HFF-Myc (cell line): ENCODE measurements at regions not wholly inside any gene's neighbourhood (a gene's known extent, or its start where the extent isn't known, plus 50 kb on each side); places are given as distances from the start of the nearest gene placed in this dataset.

ENCODE experiments used
- DNase-seq: peaks from one replicate; pipeline ENCODE4 v3.0.0-alpha.2; 2011; ENCODE audit warnings: low read depth; ENCODE audit errors: extremely low read depth
- H3K4me3 ChIP-seq: replicated peaks from 2 replicates; pipeline ENCODE4 v1.5.1; 2011; ENCODE audit warnings: low read depth, mild to moderate bottlenecking, control low read depth, low read length
- TF ChIP-seq, protein P1 (sequence below): IDR thresholded peaks from 2 replicates; pipeline ENCODE4 v1.5.1; 2012; ENCODE audit warnings: mild to moderate bottlenecking, low read depth, low read length, control low read depth; ENCODE audit errors: missing control alignments

DNA sequence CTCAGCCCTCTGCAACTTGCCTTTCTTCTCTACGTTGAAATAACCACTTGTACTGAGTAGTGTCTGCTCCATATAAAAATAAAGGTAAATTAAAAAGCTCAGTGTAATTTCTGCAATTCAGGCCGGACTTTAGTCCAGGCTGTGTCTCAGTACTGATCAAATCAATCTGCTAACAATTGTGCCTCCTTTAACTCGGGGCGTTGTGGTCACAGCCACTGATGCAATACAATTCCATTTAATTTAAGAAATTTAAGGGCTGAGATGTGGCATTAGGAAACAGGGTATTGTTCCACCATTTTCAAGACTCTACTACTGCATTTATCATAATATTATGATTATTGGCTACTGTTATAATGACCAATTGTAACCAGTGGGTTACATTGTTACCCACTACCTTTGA, 60.0 kb upstream of the NPAS2 start:
- H3K4me3 ChIP-seq: no peak overlapping the region
- TF ChIP-seq, protein P1, sequence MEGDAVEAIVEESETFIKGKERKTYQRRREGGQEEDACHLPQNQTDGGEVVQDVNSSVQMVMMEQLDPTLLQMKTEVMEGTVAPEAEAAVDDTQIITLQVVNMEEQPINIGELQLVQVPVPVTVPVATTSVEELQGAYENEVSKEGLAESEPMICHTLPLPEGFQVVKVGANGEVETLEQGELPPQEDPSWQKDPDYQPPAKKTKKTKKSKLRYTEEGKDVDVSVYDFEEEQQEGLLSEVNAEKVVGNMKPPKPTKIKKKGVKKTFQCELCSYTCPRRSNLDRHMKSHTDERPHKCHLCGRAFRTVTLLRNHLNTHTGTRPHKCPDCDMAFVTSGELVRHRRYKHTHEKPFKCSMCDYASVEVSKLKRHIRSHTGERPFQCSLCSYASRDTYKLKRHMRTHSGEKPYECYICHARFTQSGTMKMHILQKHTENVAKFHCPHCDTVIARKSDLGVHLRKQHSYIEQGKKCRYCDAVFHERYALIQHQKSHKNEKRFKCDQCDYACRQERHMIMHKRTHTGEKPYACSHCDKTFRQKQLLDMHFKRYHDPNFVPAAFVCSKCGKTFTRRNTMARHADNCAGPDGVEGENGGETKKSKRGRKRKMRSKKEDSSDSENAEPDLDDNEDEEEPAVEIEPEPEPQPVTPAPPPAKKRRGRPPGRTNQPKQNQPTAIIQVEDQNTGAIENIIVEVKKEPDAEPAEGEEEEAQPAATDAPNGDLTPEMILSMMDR: no peak
- no peak for DNase-seq

DNA sequence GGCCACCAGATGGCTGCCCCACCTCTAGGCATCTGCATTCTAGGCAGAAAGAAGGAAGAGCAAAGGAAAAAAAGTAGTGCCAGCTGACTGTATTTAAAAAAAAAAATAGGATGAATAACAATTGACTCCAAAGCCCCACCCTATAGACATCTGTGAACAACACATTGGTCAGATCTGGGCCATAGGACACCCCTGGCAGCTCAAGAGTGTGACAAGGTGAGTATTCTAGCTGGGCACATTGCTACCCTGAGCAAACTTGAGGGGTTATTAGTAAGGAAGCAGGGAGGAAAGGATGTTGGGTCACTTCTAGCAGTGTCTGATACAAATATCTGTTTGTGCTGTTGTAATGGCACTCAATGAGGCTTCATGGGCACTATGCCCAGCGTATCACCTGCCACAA, 58.6 kb upstream of the NPAS2 start:
- TF ChIP-seq, protein P1: no peak

DNA sequence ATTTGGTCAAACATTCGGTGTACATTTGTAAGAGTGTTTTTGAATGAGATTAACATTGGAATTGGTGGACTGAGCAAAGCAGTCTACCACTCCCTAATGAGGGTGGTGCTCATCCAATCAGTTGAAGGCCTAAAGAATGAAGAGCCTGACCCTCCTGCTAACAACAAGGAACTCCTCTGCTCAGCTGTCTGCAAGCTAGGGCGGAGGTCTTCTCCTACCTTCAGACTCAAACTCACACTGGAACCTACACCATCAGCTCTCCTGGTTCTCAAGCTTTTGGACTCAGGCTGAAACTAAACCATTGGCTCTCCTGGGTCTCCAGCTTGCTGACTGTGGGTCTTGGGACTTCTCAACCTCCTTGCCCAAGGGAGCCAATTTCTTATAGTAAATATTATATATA, 55.5 kb upstream of the NPAS2 start:
- H3K4me3 ChIP-seq: no peak overlapping the region
- DNase-seq: no peak
- TF ChIP-seq, protein P1: no peak

More for the DNA sequence above, 58.6 kb upstream of the NPAS2 start:
- DNase-seq: no peak
- no peak overlapping the region for H3K4me3 ChIP-seq

- TF ChIP-seq, protein P1: no peak
- H3K4me3 ChIP-seq: no peak overlapping the region
- DNase-seq: no peak
Measured at GRCh38 chr2:100765481-100765880, 54.5 kb upstream of the NPAS2 start.

GRCh38 chr2:100766256-100766655, 53.7 kb upstream of the NPAS2 start:
- TF ChIP-seq, protein P1: no peak
- H3K4me3 ChIP-seq: no peak overlapping the region
- DNase-seq: no peak

DNA sequence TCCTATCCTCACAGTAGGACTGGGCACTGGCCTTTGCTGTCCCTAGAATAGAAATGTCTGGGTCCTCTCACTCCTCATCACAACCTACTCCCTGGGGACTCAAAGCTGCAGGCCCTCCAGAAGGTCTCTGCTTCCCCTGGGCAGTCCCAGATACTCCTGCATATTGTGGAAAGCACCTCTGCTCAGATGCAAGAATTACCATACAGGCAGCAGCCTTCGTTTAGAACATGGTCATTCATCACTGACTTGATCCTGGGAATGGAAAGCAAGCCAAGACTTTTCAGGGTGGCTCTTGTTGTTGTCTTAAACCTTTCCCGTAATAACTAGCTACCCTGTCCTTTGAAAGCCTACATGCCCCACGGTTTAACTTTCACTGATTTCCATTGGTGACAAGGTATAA, 53.1 kb upstream of the NPAS2 start:
- DNase-seq: no peak
- H3K4me3 ChIP-seq: no peak overlapping the region
- TF ChIP-seq, protein P1: no peak

- peak; percentile 64 for DNase-seq
- no peak overlapping the region for H3K4me3 ChIP-seq
- TF ChIP-seq, protein P1: no peak
Measured at GRCh38 chr2:100767224-100767653, 52.7 kb upstream of the NPAS2 start.
